Activated B cell treated with CpG ODN at 0.5 μM for 24 hours (primary cell): ENCODE measurements at regions not wholly inside any gene's neighbourhood (a gene's known extent, or its start where the extent isn't known, plus 50 kb on each side); places are given as distances from the start of the nearest gene placed in this dataset.

Source experiments
- ATAC-seq: fragments of 200-7000 bp; cut with Tn5 transposase; one replicate; pipeline ENCODE4 v1.10.0; 2021; ENCODE audit warnings: low read depth, mild to moderate bottlenecking, moderate library complexity
- CTCF ChIA-PET: fragments of 350-600 bp; sonication (Branson Sonifier 250); formaldehyde crosslinking; loops from one replicate; lab custom pipeline; 2021; ENCODE audit warnings: antibody characterized with exemption; lab: Charles Lee
- POLR2A ChIA-PET: fragments of 350-600 bp; sonication (Branson Sonifier 250); formaldehyde crosslinking; loops from one replicate; lab custom pipeline; 2021; ENCODE audit warnings: antibody characterized with exemption; lab: Charles Lee
- DNase-seq: peaks from one replicate; pipeline ENCODE4 v3.0.0; 2022
- H3K27ac Mint-ChIP-seq: one replicate; pipeline ENCODE4 v1.8.0; 2020; ENCODE audit warnings: mixed read lengths
- H3K27me3 Mint-ChIP-seq: one replicate; pipeline ENCODE4 v1.8.0; 2021; ENCODE audit warnings: mixed read lengths
- H3K36me3 Mint-ChIP-seq: one replicate; pipeline ENCODE4 v1.8.0; 2021; ENCODE audit warnings: low read depth, mixed read lengths
- H3K4me1 Mint-ChIP-seq: one replicate; pipeline ENCODE4 v1.8.0; 2021; ENCODE audit warnings: mixed read lengths
- H3K4me3 Mint-ChIP-seq: one replicate; pipeline ENCODE4 v1.8.0; 2020; ENCODE audit warnings: mild to moderate bottlenecking, mixed read lengths
- H3K9me3 Mint-ChIP-seq: one replicate; pipeline ENCODE4 v1.8.0; 2020; ENCODE audit warnings: mixed read lengths
- CTCF ChIP-seq: fragments of 200-600 bp; IDR thresholded peaks from one replicate; pipeline ENCODE4 v1.8.0; 2022; ENCODE audit warnings: antibody characterized with exemption, mild to moderate bottlenecking
- intact Hi-C: fragments of 100-400 bp; cut with micrococcal nuclease; formaldehyde crosslinking; loops from one replicate; pipeline ENCODE4 v1.15.1; 2024

GRCh38 chrX:26822448-26822847, 606.5 kb downstream of the MAGEB5 start:
- intact Hi-C loops: no loop called here
- Mint-ChIP-seq H3K27ac (no peak overlapping the region), H3K27me3 (no peaks in the 10 kb centered on the region), H3K4me1 (no peaks in the 10 kb centered on the region), H3K36me3 (no peaks in the 10 kb centered on the region), H3K9me3 (no peaks in the 10 kb centered on the region), H3K4me3 (no peak overlapping the region)
- CTCF ChIA-PET: no interaction called here
- TF ChIP-seq CTCF: no peak
- DNase-seq (no peak), ATAC-seq (no peak)
- POLR2A ChIA-PET: no interaction called here

- intact Hi-C loops: no loop called here
- DNase-seq (no peak), ATAC-seq (no peak)
- H3K27ac Mint-ChIP-seq: no peak overlapping the region
- ChIA-PET POLR2A (no interaction called here), CTCF (no interaction called here)
- no peaks in the 10 kb centered on the region for H3K36me3 Mint-ChIP-seq
- no peaks in the 10 kb centered on the region for H3K27me3 Mint-ChIP-seq
- H3K9me3 Mint-ChIP-seq: no peaks in the 10 kb centered on the region
- no peaks in the 10 kb centered on the region for H3K4me1 Mint-ChIP-seq
- TF ChIP-seq CTCF: no peak
- H3K4me3 Mint-ChIP-seq: no peak overlapping the region
Observed at GRCh38 chrX:26789751-26790150, 573.8 kb downstream of the MAGEB5 start.

- no peak overlapping the region for H3K4me3 Mint-ChIP-seq
- DNase-seq: no peak
- intact Hi-C loops: no loop called here
- TF ChIP-seq CTCF: no peak
- no peak overlapping the region for H3K27ac Mint-ChIP-seq
- no peaks in the 10 kb centered on the region for H3K4me1 Mint-ChIP-seq
- ChIA-PET POLR2A (no interaction called here), CTCF (no interaction called here)
- ATAC-seq: no peak
- no peaks in the 10 kb centered on the region for H3K27me3 Mint-ChIP-seq
- no peaks in the 10 kb centered on the region for H3K9me3 Mint-ChIP-seq
- H3K36me3 Mint-ChIP-seq: no peaks in the 10 kb centered on the region
Observed at GRCh38 chrX:26788402-26788998, 572.5 kb downstream of the MAGEB5 start.

GRCh38 chrX:26783512-26784225, 567.7 kb downstream of the MAGEB5 start:
- H3K4me3 Mint-ChIP-seq: no peak overlapping the region
- ChIA-PET CTCF (no interaction called here), POLR2A (no interaction called here)
- intact Hi-C loops: loop anchor here (5.0 kb wide), 1 partner anchor 404 kb away; no protein-coding TSS in a partner anchor
- H3K36me3 Mint-ChIP-seq: no peaks in the 10 kb centered on the region
- H3K4me1 Mint-ChIP-seq: no peaks in the 10 kb centered on the region
- TF ChIP-seq CTCF: no peak
- ATAC-seq (no peak), DNase-seq (no peak)
- no peaks in the 10 kb centered on the region for H3K27me3 Mint-ChIP-seq
- H3K27ac Mint-ChIP-seq: no peak overlapping the region
- no peaks in the 10 kb centered on the region for H3K9me3 Mint-ChIP-seq

- ATAC-seq: no peak
- intact Hi-C loops: no loop called here
- Mint-ChIP-seq H3K27me3 (no peaks in the 10 kb centered on the region), H3K27ac (no peak overlapping the region), H3K36me3 (no peaks in the 10 kb centered on the region), H3K4me3 (no peak overlapping the region), H3K4me1 (no peaks in the 10 kb centered on the region), H3K9me3 (no peaks in the 10 kb centered on the region)
- DNase-seq: no peak
- TF ChIP-seq CTCF: no peak
- POLR2A ChIA-PET: no interaction called here
- CTCF ChIA-PET: no interaction called here
Observed at GRCh38 chrX:26778320-26778888, 562.4 kb downstream of the MAGEB5 start.
